ENCODE measurements at regions not wholly inside any gene's neighbourhood (a gene's known extent, or its start where the extent isn't known, plus 50 kb on each side); places are given as distances from the start of the nearest gene placed in this dataset.

GRCh38 chr3:118479376-118479775 is 555.3 kb downstream of the IGSF11 start:
- ChIA-PET POLR2A (no interaction called here), CTCF (no interaction called here)
- TF ChIP-seq CTCF (IDR thresholded peaks at IDR 0.05), result no peak
- intact Hi-C loops (cut with DNase I, micrococcal nuclease), result no loop called here
- DNase-seq (no peak), ATAC-seq (ENCODE audit: poor library complexity) (no peak)
- Mint-ChIP-seq H3K27ac (no peak overlapping the region), H3K36me3 (ENCODE audit: low read depth) (no peaks in the 10 kb centered on the region), H3K27me3 (no peaks in the 10 kb centered on the region), H3K9me3 (peaks cover 4% of the 10 kb centered on the region), H3K4me1 (ENCODE audit: low read depth) (no peaks in the 10 kb centered on the region), H3K4me3 (no peak overlapping the region)
- Histone ChIP-seq H3K27me3 (ENCODE audit: control insufficient read depth in 1 of 2, insufficient read depth in 2 of 2, low read length in 2 of 2) (no peaks in the 10 kb centered on the region), H3K4me1 (ENCODE audit: insufficient read depth, low read length) (no peaks in the 10 kb centered on the region), H3K4me3 (ENCODE audit: low read length) (no peak overlapping the region), H3K36me3 (ENCODE audit: insufficient read depth, low read length) (no peaks in the 10 kb centered on the region), H3K27ac (ENCODE audit: low read depth in 1 of 2, low read length in 2 of 2) (no peak overlapping the region), H3K9me3 (ENCODE audit: control insufficient read depth in 1 of 2, insufficient read depth in 1 of 2, low read length in 2 of 2) (no peaks in the 10 kb centered on the region)

- intact Hi-C loops (cut with DNase I, micrococcal nuclease), result no loop called here
- H3K9me3 ChIP-seq (ENCODE audit: control insufficient read depth in 1 of 2, insufficient read depth in 1 of 2, low read length in 2 of 2), result no peaks in the 10 kb centered on the region
- DNase-seq (no peak), ATAC-seq (ENCODE audit: poor library complexity) (no peak)
- H3K4me1 Mint-ChIP-seq (ENCODE audit: low read depth), result no peaks in the 10 kb centered on the region
- no peak overlapping the region for H3K27ac Mint-ChIP-seq
- POLR2A ChIA-PET, result no interaction called here
- no peaks in the 10 kb centered on the region for H3K27me3 Mint-ChIP-seq
- H3K4me1 ChIP-seq (ENCODE audit: insufficient read depth, low read length), result no peaks in the 10 kb centered on the region
- H3K9me3 Mint-ChIP-seq, result peaks cover 4% of the 10 kb centered on the region
- no peak overlapping the region for H3K4me3 Mint-ChIP-seq
- no peak for TF ChIP-seq CTCF (IDR thresholded peaks at IDR 0.05)
- CTCF ChIA-PET, result no interaction called here
- H3K27me3 ChIP-seq (ENCODE audit: control insufficient read depth in 1 of 2, insufficient read depth in 2 of 2, low read length in 2 of 2), result no peaks in the 10 kb centered on the region
- H3K27ac ChIP-seq (ENCODE audit: low read depth in 1 of 2, low read length in 2 of 2), result no peak overlapping the region
- H3K36me3 ChIP-seq (ENCODE audit: insufficient read depth, low read length), result no peaks in the 10 kb centered on the region
- no peak overlapping the region for H3K4me3 ChIP-seq (ENCODE audit: low read length)
- H3K36me3 Mint-ChIP-seq (ENCODE audit: low read depth), result no peaks in the 10 kb centered on the region
Measured at GRCh38 chr3:118480101-118480860, 554.4 kb downstream of the IGSF11 start.

GRCh38 chr3:118485693-118486092 is 549.0 kb downstream of the IGSF11 start:
- DNase-seq (no peak), ATAC-seq (ENCODE audit: poor library complexity) (no peak)
- H3K4me1 ChIP-seq (ENCODE audit: insufficient read depth, low read length), result no peaks in the 10 kb centered on the region
- Mint-ChIP-seq H3K9me3 (peaks cover 1% of the 10 kb centered on the region), H3K36me3 (ENCODE audit: low read depth) (no peaks in the 10 kb centered on the region), H3K27ac (no peak overlapping the region), H3K27me3 (no peaks in the 10 kb centered on the region), H3K4me1 (ENCODE audit: low read depth) (no peaks in the 10 kb centered on the region), H3K4me3 (no peak overlapping the region)
- no peak overlapping the region for H3K27ac ChIP-seq (ENCODE audit: low read depth in 1 of 2, low read length in 2 of 2)
- no peak for TF ChIP-seq CTCF (IDR thresholded peaks at IDR 0.05)
- ChIA-PET CTCF (no interaction called here), POLR2A (no interaction called here)
- H3K27me3 ChIP-seq (ENCODE audit: control insufficient read depth in 1 of 2, insufficient read depth in 2 of 2, low read length in 2 of 2), result no peaks in the 10 kb centered on the region
- intact Hi-C loops (cut with DNase I, micrococcal nuclease), result no loop called here
- no peaks in the 10 kb centered on the region for H3K36me3 ChIP-seq (ENCODE audit: insufficient read depth, low read length)
- no peak overlapping the region for H3K4me3 ChIP-seq (ENCODE audit: low read length)
- H3K9me3 ChIP-seq (ENCODE audit: control insufficient read depth in 1 of 2, insufficient read depth in 1 of 2, low read length in 2 of 2), result peaks cover 0 to 3% of the 10 kb centered on the region in 2 experiments

All from CD4-positive, alpha-beta T cell (primary cell).